ENCODE measurements at regions not wholly inside any gene's neighbourhood (a gene's known extent, or its start where the extent isn't known, plus 50 kb on each side); places are given as distances from the start of the nearest gene placed in this dataset.
A peak's percentile ranks its signal among the peaks of the same experiment; 100 is the strongest.

DNA sequence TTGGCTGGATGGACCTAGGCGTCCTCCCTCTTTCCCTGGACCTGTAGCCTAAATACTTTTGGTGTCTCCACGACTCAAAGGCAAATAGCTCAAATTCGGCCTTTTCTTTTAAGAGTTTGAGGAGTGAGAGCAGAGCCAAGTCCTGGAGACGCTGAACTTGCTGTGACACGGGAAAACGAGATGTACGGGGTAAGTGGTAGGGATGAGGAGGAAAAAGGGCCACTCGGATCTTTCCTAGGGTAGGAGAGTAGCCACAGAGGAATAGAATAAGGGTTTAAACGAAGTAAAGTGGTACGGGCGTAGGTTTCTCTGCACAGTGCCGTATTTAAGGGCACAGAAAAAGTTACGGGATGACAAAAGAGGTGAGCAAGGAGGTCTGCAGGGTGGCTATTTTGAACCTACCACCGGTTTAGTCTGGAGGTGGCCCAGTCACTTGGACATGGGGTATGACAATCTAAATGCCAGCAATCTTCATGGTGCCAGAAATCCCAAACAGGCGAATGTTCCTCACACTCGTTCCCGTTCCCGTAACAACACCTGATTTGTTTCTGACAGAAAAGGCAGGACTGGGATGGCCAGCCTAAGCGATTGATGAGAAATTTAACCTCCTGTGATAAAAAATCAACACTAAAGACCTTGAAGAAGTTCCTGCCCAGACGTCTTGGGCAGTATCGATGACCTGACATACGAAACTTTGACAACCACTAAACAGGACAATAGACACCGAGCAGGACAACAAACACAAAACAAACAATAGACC, 149.3 kb downstream of the TRIM27 start:
- no peak for DNase-seq (ENCODE audit: extremely low spot score, unreplicated experiment)
- peaks cover 4% of the 10 kb centered on the region for H3K36me3 Mint-ChIP-seq
- peak overlapping the region; percentile 23 for H3K4me3 Mint-ChIP-seq
- peaks cover 98% of the 10 kb centered on the region for H3K27me3 Mint-ChIP-seq
- H3K27ac Mint-ChIP-seq: no peak overlapping the region
- peaks cover 11% of the 10 kb centered on the region for H3K4me1 Mint-ChIP-seq (ENCODE audit: unreplicated experiment)
- TF ChIP-seq, protein P1, sequence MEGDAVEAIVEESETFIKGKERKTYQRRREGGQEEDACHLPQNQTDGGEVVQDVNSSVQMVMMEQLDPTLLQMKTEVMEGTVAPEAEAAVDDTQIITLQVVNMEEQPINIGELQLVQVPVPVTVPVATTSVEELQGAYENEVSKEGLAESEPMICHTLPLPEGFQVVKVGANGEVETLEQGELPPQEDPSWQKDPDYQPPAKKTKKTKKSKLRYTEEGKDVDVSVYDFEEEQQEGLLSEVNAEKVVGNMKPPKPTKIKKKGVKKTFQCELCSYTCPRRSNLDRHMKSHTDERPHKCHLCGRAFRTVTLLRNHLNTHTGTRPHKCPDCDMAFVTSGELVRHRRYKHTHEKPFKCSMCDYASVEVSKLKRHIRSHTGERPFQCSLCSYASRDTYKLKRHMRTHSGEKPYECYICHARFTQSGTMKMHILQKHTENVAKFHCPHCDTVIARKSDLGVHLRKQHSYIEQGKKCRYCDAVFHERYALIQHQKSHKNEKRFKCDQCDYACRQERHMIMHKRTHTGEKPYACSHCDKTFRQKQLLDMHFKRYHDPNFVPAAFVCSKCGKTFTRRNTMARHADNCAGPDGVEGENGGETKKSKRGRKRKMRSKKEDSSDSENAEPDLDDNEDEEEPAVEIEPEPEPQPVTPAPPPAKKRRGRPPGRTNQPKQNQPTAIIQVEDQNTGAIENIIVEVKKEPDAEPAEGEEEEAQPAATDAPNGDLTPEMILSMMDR (conservative IDR thresholded peaks at IDR 0.05): no peak
- no peaks in the 10 kb centered on the region for H3K9me3 Mint-ChIP-seq

- peaks cover 98% of the 10 kb centered on the region for H3K27me3 Mint-ChIP-seq
- no peak overlapping the region for H3K27ac Mint-ChIP-seq
- DNase-seq (ENCODE audit: extremely low spot score, unreplicated experiment): no peak
- H3K9me3 Mint-ChIP-seq: no peaks in the 10 kb centered on the region
- peaks cover 4% of the 10 kb centered on the region for H3K36me3 Mint-ChIP-seq
- peaks cover 5% of the 10 kb centered on the region for H3K4me1 Mint-ChIP-seq (ENCODE audit: unreplicated experiment)
- no peak overlapping the region for H3K4me3 Mint-ChIP-seq
- TF ChIP-seq, protein P1 (conservative IDR thresholded peaks at IDR 0.05): no peak
These were observed 148.8 kb downstream of the TRIM27 start for GRCh38 chr6:28775052-28775376.

DNA sequence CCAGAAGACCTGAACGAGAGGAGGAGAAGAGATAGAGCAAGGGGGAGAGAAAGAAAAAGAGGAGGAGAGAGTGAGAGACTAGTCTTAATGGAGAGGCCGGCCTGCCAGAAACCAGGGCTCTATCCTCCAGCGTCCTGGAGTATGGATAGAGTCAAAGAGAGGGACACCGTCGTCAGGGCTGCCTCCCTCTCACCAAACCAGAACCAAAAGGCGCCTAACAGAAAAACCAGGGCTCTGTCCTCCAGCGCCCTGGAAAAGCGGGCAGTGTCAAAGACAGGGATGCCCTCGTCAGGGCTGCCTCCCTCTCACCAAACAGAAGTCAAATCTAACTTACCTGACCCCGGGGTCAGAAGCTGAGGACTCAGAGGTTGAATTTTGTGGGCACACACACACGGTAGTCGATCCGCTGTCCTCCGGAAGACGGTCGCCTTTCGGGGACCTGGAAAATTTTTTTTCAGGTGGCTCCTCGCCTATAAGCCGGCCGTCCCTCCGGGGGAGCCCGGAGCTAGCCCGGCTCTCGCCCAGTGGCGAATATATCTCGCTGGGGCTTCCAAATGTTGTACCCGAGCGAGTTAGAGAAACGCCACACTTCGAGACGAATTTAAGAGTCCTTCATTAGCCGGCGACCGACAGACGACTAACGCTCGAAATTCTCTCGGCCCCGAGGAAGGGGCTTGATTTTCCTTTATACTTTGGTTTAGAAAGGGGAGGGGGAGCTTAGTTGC, 148.2 kb downstream of the TRIM27 start:
- no peak overlapping the region for H3K27ac Mint-ChIP-seq
- DNase-seq (ENCODE audit: extremely low spot score, unreplicated experiment): no peak
- H3K4me1 Mint-ChIP-seq (ENCODE audit: unreplicated experiment): peaks cover 4% of the 10 kb centered on the region
- H3K9me3 Mint-ChIP-seq: no peaks in the 10 kb centered on the region
- peaks cover 4% of the 10 kb centered on the region for H3K36me3 Mint-ChIP-seq
- TF ChIP-seq, protein P1 (conservative IDR thresholded peaks at IDR 0.05): no peak
- no peak overlapping the region for H3K4me3 Mint-ChIP-seq
- peaks cover 98% of the 10 kb centered on the region for H3K27me3 Mint-ChIP-seq

GRCh38 chr6:28776269-28777146, 147.3 kb downstream of the TRIM27 start:
- Mint-ChIP-seq H3K27me3 (peaks cover 98% of the 10 kb centered on the region), H3K4me3 (no peak overlapping the region), H3K9me3 (no peaks in the 10 kb centered on the region), H3K27ac (no peak overlapping the region), H3K4me1 (ENCODE audit: unreplicated experiment) (peaks cover 4% of the 10 kb centered on the region), H3K36me3 (peaks cover 4% of the 10 kb centered on the region)
- DNase-seq (ENCODE audit: extremely low spot score, unreplicated experiment): no peak
- TF ChIP-seq, protein P1 (conservative IDR thresholded peaks at IDR 0.05): no peak

DNA sequence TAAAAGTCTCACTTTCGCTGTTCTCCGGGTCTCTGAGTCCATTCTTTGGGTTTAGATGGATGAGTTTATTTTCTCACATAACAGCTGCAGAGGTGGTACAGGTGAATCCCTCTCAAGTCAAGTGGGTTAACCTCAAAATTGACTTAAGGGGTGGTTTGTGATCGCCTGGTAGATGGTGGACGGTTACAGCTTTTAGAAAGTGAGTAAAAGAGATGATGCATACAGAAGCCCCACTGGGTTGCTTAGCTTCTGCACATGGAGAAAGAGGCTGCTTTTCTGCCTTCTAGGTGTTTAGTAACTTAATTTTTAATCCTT, 146.7 kb downstream of the TRIM27 start:
- TF ChIP-seq, protein P1 (conservative IDR thresholded peaks at IDR 0.05): no peak
- no peak for DNase-seq (ENCODE audit: extremely low spot score, unreplicated experiment)
- Mint-ChIP-seq H3K36me3 (peaks cover 4% of the 10 kb centered on the region), H3K27me3 (peaks cover 98% of the 10 kb centered on the region), H3K4me3 (no peak overlapping the region), H3K4me1 (ENCODE audit: unreplicated experiment) (peaks cover 4% of the 10 kb centered on the region), H3K27ac (no peak overlapping the region), H3K9me3 (no peaks in the 10 kb centered on the region)

Measured in type B pancreatic cell (in vitro differentiated cells).